HEK293 (cell line): ENCODE measurements at regions not wholly inside any gene's neighbourhood (a gene's known extent, or its start where the extent isn't known, plus 50 kb on each side); places are given as distances from the start of the nearest gene placed in this dataset.

Experiments used
- CTCF ChIA-PET: fragments of 350-600 bp; formaldehyde crosslinking; extraction: SDS; loops from one replicate; lab custom pipeline; 2021; ENCODE audit warnings: antibody characterized with exemption; lab: Yijun Ruan, JAX
- POLR2A ChIA-PET: fragments of 300-600 bp; formaldehyde crosslinking; extraction: SDS; loops from one replicate; lab custom pipeline; 2020; ENCODE audit warnings: antibody characterized with exemption, inconsistent platforms; lab: Yijun Ruan, JAX
- H3K27ac ChIP-seq: fragments of 200-500 bp; sonication (Bioruptor generic); 2 replicates; pipeline ENCODE4 v1.5.1; 2014; ENCODE audit warnings: low read depth, low read length, control low read depth, inconsistent platforms; ENCODE audit errors: extremely low read depth
- H3K36me3 ChIP-seq, 2 experiments: fragments of 200-500 bp in 1 of 2; sonication (Bioruptor generic) in 1 of 2; 1 replicate in 1 of 2; 2 replicates in 1 of 2; pipeline ENCODE4 v1.5.1; 2014 to 2017; ENCODE audit warnings: inconsistent platforms in 2 of 2, low read length in 2 of 2; ENCODE audit not compliant: control insufficient read depth in 2 of 2, insufficient read depth in 1 of 2
- H3K4me1 ChIP-seq: fragments of 200-500 bp; sonication (Bioruptor generic); 2 replicates; pipeline ENCODE4 v1.5.1; 2014; ENCODE audit warnings: mild to moderate bottlenecking, low read length, inconsistent platforms; ENCODE audit not compliant: control insufficient read depth, insufficient read depth
- H3K4me3 ChIP-seq: 2 replicates; pipeline ENCODE4 v1.5.1; 2011; ENCODE audit warnings: low read depth, mild to moderate bottlenecking, control low read depth, low read length, moderate library complexity
- H3K9me3 ChIP-seq: fragments of 200-500 bp; sonication (Bioruptor generic); 2 replicates; pipeline ENCODE4 v1.5.1; 2014; ENCODE audit warnings: low read depth, low read length, inconsistent platforms; ENCODE audit not compliant: control insufficient read depth, insufficient read depth
- GLI4 ChIP-seq: fragments of 450-650 bp; formaldehyde crosslinking; IDR thresholded peaks from 2 replicates; pipeline ENCODE4 v1.5.1; 2016; ENCODE audit warnings: missing biosample characterization, missing genetic modification characterization
- KLF1 ChIP-seq: fragments of 450-650 bp; formaldehyde crosslinking; IDR thresholded peaks from 2 replicates; pipeline ENCODE4 v1.5.1; 2016; ENCODE audit warnings: missing biosample characterization, missing genetic modification characterization
- MZF1 ChIP-seq: fragments of 450-650 bp; formaldehyde crosslinking; IDR thresholded peaks from 2 replicates; pipeline ENCODE4 v1.5.1; 2017; ENCODE audit warnings: missing biosample characterization, missing genetic modification characterization, borderline replicate concordance
- PRDM1 ChIP-seq: fragments of 450-650 bp; formaldehyde crosslinking; IDR thresholded peaks from 2 replicates; pipeline ENCODE4; 2016; ENCODE audit warnings: missing biosample characterization, missing genetic modification characterization
- SP2 ChIP-seq: fragments of 450-650 bp; formaldehyde crosslinking; IDR thresholded peaks from 2 replicates; pipeline ENCODE4 v1.5.1; 2016; ENCODE audit warnings: missing biosample characterization, missing genetic modification characterization
- YY1 ChIP-seq: fragments of 450-650 bp; formaldehyde crosslinking; IDR thresholded peaks from 2 replicates; pipeline ENCODE4 v1.5.1; 2018; ENCODE audit warnings: missing biosample characterization, missing genetic modification characterization
- YY2 ChIP-seq: fragments of 450-650 bp; formaldehyde crosslinking; IDR thresholded peaks from 2 replicates; pipeline ENCODE4 v1.5.1; 2016; ENCODE audit warnings: missing biosample characterization, missing genetic modification characterization
- ZBTB1 ChIP-seq: fragments of 450-650 bp; formaldehyde crosslinking; IDR thresholded peaks from 2 replicates; pipeline ENCODE4 v1.5.1; 2016; ENCODE audit warnings: missing biosample characterization, missing genetic modification characterization
- ZBTB7A ChIP-seq: fragments of 450-650 bp; formaldehyde crosslinking; IDR thresholded peaks from 2 replicates; pipeline ENCODE4 v1.5.1; 2016; ENCODE audit warnings: low read depth, missing biosample characterization, missing genetic modification characterization
- ZFP37 ChIP-seq: fragments of 450-650 bp; formaldehyde crosslinking; IDR thresholded peaks from 2 replicates; pipeline ENCODE4 v1.5.1; 2016; ENCODE audit warnings: missing biosample characterization, missing genetic modification characterization
- ZNF121 ChIP-seq: fragments of 450-650 bp; formaldehyde crosslinking; IDR thresholded peaks from 2 replicates; pipeline ENCODE4 v1.5.1; 2016; ENCODE audit warnings: missing biosample characterization, missing genetic modification characterization
- ZNF132 ChIP-seq: fragments of 450-650 bp; formaldehyde crosslinking; IDR thresholded peaks from 2 replicates; pipeline ENCODE4 v1.5.1; 2017; ENCODE audit warnings: missing biosample characterization, missing genetic modification characterization, borderline replicate concordance
- ZNF239 ChIP-seq: fragments of 450-650 bp; formaldehyde crosslinking; IDR thresholded peaks from 2 replicates; pipeline ENCODE4 v1.5.1; 2016; ENCODE audit warnings: missing biosample characterization, missing genetic modification characterization
- ZNF292 ChIP-seq: fragments of 450-650 bp; formaldehyde crosslinking; IDR thresholded peaks from 2 replicates; pipeline ENCODE4 v1.5.1; 2016; ENCODE audit warnings: low read depth, missing biosample characterization, missing genetic modification characterization, borderline replicate concordance
- ZNF335 ChIP-seq: fragments of 450-650 bp; formaldehyde crosslinking; conservative IDR thresholded peaks from 2 replicates; pipeline ENCODE4 v1.5.1; 2016; ENCODE audit warnings: missing biosample characterization, missing genetic modification characterization
- ZNF37A ChIP-seq: fragments of 450-650 bp; IDR thresholded peaks from 2 replicates; pipeline ENCODE4 v1.5.1; 2018; ENCODE audit warnings: missing biosample characterization, missing genetic modification characterization
- ZNF449 ChIP-seq: fragments of 450-650 bp; formaldehyde crosslinking; IDR thresholded peaks from 2 replicates; pipeline ENCODE4 v1.5.1; 2017; ENCODE audit warnings: missing biosample characterization, mild to moderate bottlenecking, missing genetic modification characterization, moderate library complexity
- ZNF560 ChIP-seq: fragments of 450-650 bp; formaldehyde crosslinking; IDR thresholded peaks from 2 replicates; pipeline ENCODE4 v1.5.1; 2017; ENCODE audit warnings: missing biosample characterization, missing genetic modification characterization, borderline replicate concordance
- ZNF585B ChIP-seq: fragments of 450-650 bp; formaldehyde crosslinking; IDR thresholded peaks from 2 replicates; pipeline ENCODE4 v1.5.1; 2016; ENCODE audit warnings: missing biosample characterization, missing genetic modification characterization
- ZNF596 ChIP-seq: fragments of 450-650 bp; IDR thresholded peaks from 2 replicates; pipeline ENCODE4 v1.5.0; 2018; ENCODE audit warnings: missing biosample characterization, mild to moderate bottlenecking, missing genetic modification characterization, moderate library complexity
- ZNF626 ChIP-seq: fragments of 450-650 bp; sonication (Bioruptor Pico); formaldehyde crosslinking; IDR thresholded peaks from 2 replicates; pipeline ENCODE4 v1.5.1; 2018; ENCODE audit warnings: missing biosample characterization, missing genetic modification characterization, inconsistent platforms
- ZNF707 ChIP-seq: fragments of 450-650 bp; formaldehyde crosslinking; IDR thresholded peaks from 2 replicates; pipeline ENCODE4 v1.5.1; 2016; ENCODE audit warnings: missing biosample characterization, missing genetic modification characterization
- ZNF768 ChIP-seq: fragments of 450-650 bp; formaldehyde crosslinking; IDR thresholded peaks from 2 replicates; pipeline ENCODE4 v1.5.1; 2018; ENCODE audit warnings: missing biosample characterization, mild to moderate bottlenecking, missing genetic modification characterization
- ZSCAN4 ChIP-seq: fragments of 450-650 bp; formaldehyde crosslinking; IDR thresholded peaks from 2 replicates; pipeline ENCODE4 v1.5.1; 2017; ENCODE audit warnings: missing biosample characterization, missing genetic modification characterization
- TF ChIP-seq, protein P1 (sequence below): fragments of 450-650 bp; formaldehyde crosslinking; IDR thresholded peaks from 2 replicates; pipeline ENCODE4 v1.5.1; 2016; ENCODE audit warnings: missing biosample characterization, missing genetic modification characterization
- TF ChIP-seq, protein P2 (sequence below): fragments of 450-650 bp; formaldehyde crosslinking; IDR thresholded peaks from 2 replicates; pipeline ENCODE4 v1.5.1; 2016; ENCODE audit warnings: missing biosample characterization, missing genetic modification characterization
- TF ChIP-seq, protein P3 (sequence below): fragments of 450-650 bp; formaldehyde crosslinking; IDR thresholded peaks from 2 replicates; pipeline ENCODE4 v1.5.1; 2016; ENCODE audit warnings: missing biosample characterization, missing genetic modification characterization, borderline replicate concordance

- no peaks in the 10 kb centered on the region for H3K4me1 ChIP-seq
- H3K9me3 ChIP-seq = no peaks in the 10 kb centered on the region
- no peak overlapping the region for H3K4me3 ChIP-seq
- TF ChIP-seq ZNF560 (no peak), ZFP37 (no peak), PRDM1 (tag by site-specific recombination) (no peak), ZNF292 (tag by site-specific recombination) (no peak), KLF1 (tag by site-specific recombination) (no peak), ZNF121 (tag by site-specific recombination) (no peak), ZBTB7A (tag by site-specific recombination) (no peak), ZNF335 (tag by site-specific recombination) (no peak), ZNF626 (no peak), SP2 (no peak), ZBTB1 (tag by site-specific recombination) (no peak), MZF1 (tag by site-specific recombination) (no peak), ZNF449 (no peak), ZNF585B (tag by site-specific recombination) (no peak), GLI4 (no peak), ZNF768 (tag by site-specific recombination) (no peak)
- TF ChIP-seq, protein P1, sequence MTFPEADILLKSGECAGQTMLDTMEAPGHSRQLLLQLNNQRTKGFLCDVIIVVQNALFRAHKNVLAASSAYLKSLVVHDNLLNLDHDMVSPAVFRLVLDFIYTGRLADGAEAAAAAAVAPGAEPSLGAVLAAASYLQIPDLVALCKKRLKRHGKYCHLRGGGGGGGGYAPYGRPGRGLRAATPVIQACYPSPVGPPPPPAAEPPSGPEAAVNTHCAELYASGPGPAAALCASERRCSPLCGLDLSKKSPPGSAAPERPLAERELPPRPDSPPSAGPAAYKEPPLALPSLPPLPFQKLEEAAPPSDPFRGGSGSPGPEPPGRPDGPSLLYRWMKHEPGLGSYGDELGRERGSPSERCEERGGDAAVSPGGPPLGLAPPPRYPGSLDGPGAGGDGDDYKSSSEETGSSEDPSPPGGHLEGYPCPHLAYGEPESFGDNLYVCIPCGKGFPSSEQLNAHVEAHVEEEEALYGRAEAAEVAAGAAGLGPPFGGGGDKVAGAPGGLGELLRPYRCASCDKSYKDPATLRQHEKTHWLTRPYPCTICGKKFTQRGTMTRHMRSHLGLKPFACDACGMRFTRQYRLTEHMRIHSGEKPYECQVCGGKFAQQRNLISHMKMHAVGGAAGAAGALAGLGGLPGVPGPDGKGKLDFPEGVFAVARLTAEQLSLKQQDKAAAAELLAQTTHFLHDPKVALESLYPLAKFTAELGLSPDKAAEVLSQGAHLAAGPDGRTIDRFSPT (tag by site-specific recombination) = no peak
- TF ChIP-seq, protein P2, sequence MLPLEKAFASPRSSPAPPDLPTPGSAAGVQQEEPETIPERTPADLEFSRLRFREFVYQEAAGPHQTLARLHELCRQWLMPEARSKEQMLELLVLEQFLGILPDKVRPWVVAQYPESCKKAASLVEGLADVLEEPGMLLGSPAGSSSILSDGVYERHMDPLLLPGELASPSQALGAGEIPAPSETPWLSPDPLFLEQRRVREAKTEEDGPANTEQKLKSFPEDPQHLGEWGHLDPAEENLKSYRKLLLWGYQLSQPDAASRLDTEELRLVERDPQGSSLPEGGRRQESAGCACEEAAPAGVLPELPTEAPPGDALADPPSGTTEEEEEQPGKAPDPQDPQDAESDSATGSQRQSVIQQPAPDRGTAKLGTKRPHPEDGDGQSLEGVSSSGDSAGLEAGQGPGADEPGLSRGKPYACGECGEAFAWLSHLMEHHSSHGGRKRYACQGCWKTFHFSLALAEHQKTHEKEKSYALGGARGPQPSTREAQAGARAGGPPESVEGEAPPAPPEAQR (tag by site-specific recombination) = no peak
- TF ChIP-seq, protein P3, sequence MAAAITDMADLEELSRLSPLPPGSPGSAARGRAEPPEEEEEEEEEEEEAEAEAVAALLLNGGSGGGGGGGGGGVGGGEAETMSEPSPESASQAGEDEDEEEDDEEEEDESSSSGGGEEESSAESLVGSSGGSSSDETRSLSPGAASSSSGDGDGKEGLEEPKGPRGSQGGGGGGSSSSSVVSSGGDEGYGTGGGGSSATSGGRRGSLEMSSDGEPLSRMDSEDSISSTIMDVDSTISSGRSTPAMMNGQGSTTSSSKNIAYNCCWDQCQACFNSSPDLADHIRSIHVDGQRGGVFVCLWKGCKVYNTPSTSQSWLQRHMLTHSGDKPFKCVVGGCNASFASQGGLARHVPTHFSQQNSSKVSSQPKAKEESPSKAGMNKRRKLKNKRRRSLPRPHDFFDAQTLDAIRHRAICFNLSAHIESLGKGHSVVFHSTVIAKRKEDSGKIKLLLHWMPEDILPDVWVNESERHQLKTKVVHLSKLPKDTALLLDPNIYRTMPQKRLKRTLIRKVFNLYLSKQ = no peak
- ChIA-PET POLR2A (no interaction called here), CTCF (no interaction called here)
- H3K36me3 ChIP-seq = no peaks in the 10 kb centered on the region
- H3K27ac ChIP-seq = no peak overlapping the region
Measured at GRCh38 chr15:37165395-37165794, 65.0 kb upstream of the MEIS2 start.

- H3K4me3 ChIP-seq = no peak overlapping the region
- no peaks in the 10 kb centered on the region for H3K36me3 ChIP-seq
- no peaks in the 10 kb centered on the region for H3K4me1 ChIP-seq
- H3K27ac ChIP-seq = no peak overlapping the region
- CTCF ChIA-PET = interaction anchor here (0.6 kb wide), 1 partner anchor 1720 kb away, joined by 5 read pairs; no protein-coding TSS in a partner anchor
- POLR2A ChIA-PET = no interaction called here
- no peaks in the 10 kb centered on the region for H3K9me3 ChIP-seq
- no peak for TF ChIP-seq ZNF707 (tag by site-specific recombination)
- no peak for TF ChIP-seq ZNF239 (tag by site-specific recombination)
- TF ChIP-seq ZNF596 = peak; percentile 63; the same call in 1 of the 2 replicates
- TF ChIP-seq YY2 (tag by site-specific recombination) = no peak
- 0 out of 2 replicates have a peak, but pooled peaks have one; percentile 38 for TF ChIP-seq ZSCAN4 (tag by site-specific recombination)
- no peak for TF ChIP-seq ZNF37A (tag by site-specific recombination)
- no peak for TF ChIP-seq ZNF626
- no peak for TF ChIP-seq ZNF132 (tag by site-specific recombination)
- no peak for TF ChIP-seq YY1
Measured at GRCh38 chr15:37166402-37166801, 66.1 kb upstream of the MEIS2 start.
